Caki2 (cell line): ENCODE measurements at regions not wholly inside any gene's neighbourhood (a gene's known extent, or its start where the extent isn't known, plus 50 kb on each side); places are given as distances from the start of the nearest gene placed in this dataset.
A peak's percentile ranks its signal among the peaks of the same experiment; 100 is the strongest.

Experiments used
- DNase-seq: peaks from one replicate; pipeline ENCODE4 v3.0.0-alpha.2; 2015; ENCODE audit warnings: low read depth
- in situ Hi-C: cut with HindIII; loops from 2 replicates; pipeline ENCODE4 v1.10.0; 2016; ENCODE audit warnings: low sequenced_read_pairs, low pct_unique_long_range_greater_than_20kb, mixed read lengths

GRCh38 chr12:5247144-5247543, 184.8 kb upstream of the NTF3 start:
- no peak for DNase-seq
- in situ Hi-C loops: no loop called here

DNA sequence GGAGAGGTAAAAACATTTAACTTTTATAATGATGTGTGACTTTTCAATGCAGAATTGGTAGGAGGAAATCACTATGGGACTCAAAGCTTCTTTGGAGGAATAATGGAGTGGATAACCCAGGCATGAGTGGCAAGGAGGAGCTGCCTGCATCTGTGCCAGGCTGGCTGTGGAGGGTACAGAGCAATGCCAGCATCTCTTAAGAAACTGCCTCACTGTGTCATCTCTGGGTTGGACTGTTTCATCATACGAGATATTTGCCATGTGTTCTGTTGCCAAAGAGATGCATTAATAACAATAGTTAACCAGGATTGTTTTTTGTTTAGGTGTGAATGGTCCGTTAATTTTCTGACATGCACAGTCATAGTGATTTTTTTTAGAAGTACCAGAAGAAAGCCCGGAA, 183.7 kb upstream of the NTF3 start:
- DNase-seq: peak; percentile 12
- in situ Hi-C loops: no loop called here

- no peak for DNase-seq
- in situ Hi-C loops: no loop called here
Observed at GRCh38 chr12:5248999-5249526, 182.8 kb upstream of the NTF3 start.

DNA sequence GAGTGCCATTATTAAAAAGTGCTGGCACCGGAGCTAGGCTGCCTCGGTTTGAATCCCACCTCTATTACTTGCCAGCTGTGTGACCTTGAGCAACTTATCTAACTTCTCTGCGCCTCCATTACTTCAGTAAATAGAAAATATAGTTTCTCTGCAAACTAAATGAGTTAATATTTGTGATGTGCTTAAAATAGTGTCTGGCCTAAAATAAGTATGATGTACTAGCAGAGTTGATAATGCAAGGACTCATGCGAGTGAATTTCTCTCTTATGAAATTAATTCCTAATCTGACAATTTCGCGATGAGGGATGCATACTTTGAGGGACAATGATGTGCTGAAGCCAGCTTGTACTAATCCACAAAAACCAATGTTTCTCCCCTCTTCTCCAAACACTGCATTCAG, 180.8 kb upstream of the NTF3 start:
- in situ Hi-C loops: no loop called here
- DNase-seq: no peak

GRCh38 chr12:5251786-5252185, 180.1 kb upstream of the NTF3 start:
- in situ Hi-C loops: no loop called here
- DNase-seq: no peak

- in situ Hi-C loops: no loop called here
- no peak for DNase-seq
Observed at GRCh38 chr12:5254703-5255102, 177.2 kb upstream of the NTF3 start.

- no peak for DNase-seq
- in situ Hi-C loops: no loop called here
Observed at GRCh38 chr12:5257763-5258495, 174.0 kb upstream of the NTF3 start.

DNA sequence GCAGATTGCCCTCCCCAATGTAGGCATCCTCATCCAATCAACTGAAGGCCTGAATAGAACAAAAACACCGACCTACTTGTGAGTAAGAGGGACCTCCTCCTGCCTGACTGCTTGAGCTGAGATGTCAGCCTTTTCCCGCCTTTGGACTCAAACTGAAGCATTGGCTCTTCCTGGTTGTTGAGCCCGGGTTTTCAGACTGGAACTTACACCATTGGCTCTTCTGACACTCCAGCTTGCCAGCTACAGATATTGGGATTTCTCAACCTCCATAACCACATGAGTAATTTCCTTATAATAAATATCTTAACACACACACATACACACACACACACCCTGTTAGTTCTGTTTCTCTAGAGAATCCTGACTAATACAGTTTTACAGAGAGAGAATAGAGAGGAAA, 173.4 kb upstream of the NTF3 start:
- in situ Hi-C loops: no loop called here
- no peak for DNase-seq

GRCh38 chr12:5258926-5259325, 173.0 kb upstream of the NTF3 start:
- no peak for DNase-seq
- in situ Hi-C loops: no loop called here

DNA sequence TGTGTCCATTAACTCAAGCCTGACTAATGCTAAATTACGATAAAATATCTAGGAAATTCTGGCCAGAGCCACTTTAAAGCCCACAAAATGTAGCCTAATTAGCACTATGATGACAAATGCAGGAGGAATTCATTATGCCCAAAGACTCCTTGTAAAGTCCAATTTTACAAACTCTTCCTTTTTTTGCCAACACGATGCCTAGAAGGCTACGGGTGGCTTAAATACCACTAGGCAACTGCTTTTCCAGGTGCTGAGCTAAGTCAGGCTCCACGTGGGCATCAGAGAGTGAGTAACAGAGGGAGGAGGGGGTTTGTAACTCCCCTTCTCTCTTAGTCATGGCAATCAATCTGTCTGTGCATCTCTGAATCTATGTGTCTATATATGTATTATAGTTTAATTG, 172.4 kb upstream of the NTF3 start:
- DNase-seq: no peak
- in situ Hi-C loops: no loop called here

- in situ Hi-C loops: no loop called here
Observed at GRCh38 chr12:5260086-5260485, 171.8 kb upstream of the NTF3 start.

DNA sequence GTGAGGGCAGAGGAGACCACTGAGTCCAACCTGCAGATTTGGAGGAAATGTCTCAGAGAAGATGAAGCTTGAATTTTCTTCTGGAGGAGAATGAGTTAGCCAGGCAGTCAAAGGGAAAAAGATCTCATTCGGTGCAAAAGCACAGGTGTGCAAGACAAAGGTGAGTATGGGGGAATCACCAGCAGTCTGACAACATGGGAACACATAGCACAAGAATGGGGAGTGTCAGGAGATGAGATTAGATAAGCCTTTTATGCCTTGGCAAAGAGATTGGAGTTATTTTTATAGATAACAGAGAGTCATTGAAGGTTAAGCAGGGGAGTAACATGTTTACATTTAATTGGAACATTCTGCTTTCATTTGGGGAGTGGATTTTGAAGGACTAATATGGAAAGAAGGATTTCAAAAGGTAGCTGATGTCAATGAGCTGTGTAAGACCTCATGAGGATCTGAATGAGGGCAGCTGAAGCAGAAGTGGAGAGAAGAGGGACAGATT, 171.3 kb upstream of the NTF3 start:
- no peak for DNase-seq
- in situ Hi-C loops: no loop called here

More at GRCh38 chr12:5260086-5260485, 171.8 kb upstream of the NTF3 start:
- DNase-seq: no peak

DNA sequence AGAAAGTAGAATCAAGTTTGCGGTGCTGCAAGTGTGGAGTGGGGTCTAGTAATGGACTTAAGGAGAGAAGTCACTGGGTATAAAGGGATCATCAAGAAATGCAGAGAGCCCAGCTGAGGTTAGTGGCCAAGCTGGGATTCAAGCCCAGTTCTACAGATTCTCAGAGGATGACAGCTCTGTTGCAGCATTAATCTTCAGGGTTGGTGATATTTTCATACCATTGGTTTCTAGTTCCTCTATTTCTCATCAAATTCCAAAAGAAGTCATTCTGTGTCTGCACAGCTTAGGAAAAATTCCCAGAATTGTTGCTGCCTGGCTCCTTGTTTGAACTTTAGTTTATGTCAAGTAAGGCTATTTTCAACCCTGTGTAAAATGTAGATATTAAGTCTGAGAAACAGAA, 169.5 kb upstream of the NTF3 start:
- in situ Hi-C loops: no loop called here
- DNase-seq: no peak

- in situ Hi-C loops: no loop called here
Observed at GRCh38 chr12:5262885-5263284, 169.0 kb upstream of the NTF3 start.

DNA sequence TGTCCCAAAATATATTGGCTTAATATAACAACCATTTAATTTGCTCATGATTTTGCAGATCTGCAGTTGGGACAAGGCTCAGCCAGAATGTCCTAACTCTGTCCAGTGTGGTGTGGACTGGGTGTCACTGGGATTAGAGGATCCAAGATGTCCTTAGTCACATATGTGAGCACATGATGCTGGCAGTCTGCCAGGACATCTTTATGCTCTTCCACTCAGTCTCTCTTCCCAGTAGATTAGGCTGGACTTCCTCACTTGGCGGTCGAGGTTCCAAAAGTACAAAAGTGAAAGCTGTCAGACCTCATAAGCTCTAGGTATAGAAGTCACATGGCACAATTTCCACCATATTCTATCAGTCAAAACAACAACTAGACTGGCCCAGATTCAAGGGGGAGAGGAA, 167.9 kb upstream of the NTF3 start:
- in situ Hi-C loops: no loop called here

More at GRCh38 chr12:5262885-5263284, 169.0 kb upstream of the NTF3 start:
- DNase-seq: no peak

GRCh38 chr12:5267603-5268423, 164.1 kb upstream of the NTF3 start:
- in situ Hi-C loops: no loop called here
- no peak for DNase-seq

More for the DNA sequence above, 167.9 kb upstream of the NTF3 start:
- DNase-seq: no peak

DNA sequence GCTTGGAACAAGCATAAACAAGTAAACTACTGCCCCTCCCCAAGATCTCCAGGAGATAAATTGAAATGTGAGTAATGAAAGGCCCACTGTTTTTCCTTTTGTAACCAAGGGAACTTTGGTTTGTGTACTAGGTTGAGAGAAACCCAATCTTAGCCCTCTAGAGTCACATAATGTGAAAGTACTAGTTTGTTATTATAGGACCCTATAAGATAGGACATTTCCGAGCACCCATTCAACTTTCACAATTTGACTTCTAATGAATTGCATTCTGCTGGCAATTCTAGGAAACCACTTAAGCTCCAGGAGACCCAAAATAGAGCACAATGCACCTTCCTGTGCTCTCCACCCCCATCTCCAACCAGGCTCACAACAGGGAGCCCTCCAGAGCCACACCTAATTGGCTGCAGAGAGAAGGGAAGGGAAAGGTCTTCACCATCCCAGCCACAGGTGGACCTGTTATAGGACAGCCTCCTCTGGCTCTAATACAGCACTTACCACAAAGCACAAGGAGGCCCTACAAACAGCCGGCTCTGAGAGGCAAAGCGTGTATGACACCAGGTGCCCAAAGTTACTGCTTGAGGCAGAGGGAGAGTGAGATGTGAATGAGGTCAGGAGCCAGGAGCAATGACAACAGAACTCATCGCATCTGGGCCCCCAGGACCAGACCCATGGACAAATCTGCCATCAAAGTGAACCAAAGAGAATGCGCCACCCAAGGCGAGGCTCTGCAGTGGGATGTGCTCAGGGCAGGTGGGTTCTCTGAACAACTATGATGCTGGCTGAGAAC, 163.3 kb upstream of the NTF3 start:
- DNase-seq: no peak
- in situ Hi-C loops: no loop called here

- in situ Hi-C loops: no loop called here
- DNase-seq: no peak
Observed at GRCh38 chr12:5269846-5270245, 162.1 kb upstream of the NTF3 start.
